ENCODE measurements at regions not wholly inside any gene's neighbourhood (a gene's known extent, or its start where the extent isn't known, plus 50 kb on each side); places are given as distances from the start of the nearest gene placed in this dataset.

DNA sequence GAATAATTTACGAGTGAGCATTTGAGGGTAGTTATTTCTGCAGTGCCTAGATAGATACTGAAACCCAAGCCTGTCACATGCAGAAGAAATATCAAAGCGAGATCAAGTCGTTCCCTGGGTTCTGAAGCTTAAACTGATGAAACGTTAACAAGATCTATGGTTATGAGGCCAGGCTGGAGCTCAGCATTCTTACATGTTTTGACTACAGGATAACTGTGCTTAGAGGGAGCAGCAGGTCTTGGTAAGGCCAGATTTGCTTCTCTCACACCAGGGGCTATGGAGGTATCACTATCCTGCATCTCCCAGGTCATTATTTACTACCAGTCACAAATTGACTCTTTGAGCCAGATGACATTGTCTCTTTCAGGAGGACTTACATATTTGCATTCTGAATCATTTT is 1401.4 kb upstream of the PRMT6 start:
- TF ChIP-seq CTCF (IDR thresholded peaks at IDR 0.05; ENCODE audit: low read depth, low read length, missing input control) (no peak), FOXA1 (IDR thresholded peaks at IDR 0.05) (no peak), YY1 (IDR thresholded peaks at IDR 0.05) (no peak), RXRA (IDR thresholded peaks at IDR 0.05) (no peak), SP1 (IDR thresholded peaks at IDR 0.05) (no peak), TAF1 (conservative IDR thresholded peaks at IDR 0.05) (no peak), RAD21 (IDR thresholded peaks at IDR 0.05) (no peak), GABPA (IDR thresholded peaks at IDR 0.05 in 1 of 2, conservative IDR thresholded peaks at IDR 0.05 in 1 of 2) (no peak)
- TF ChIP-seq, protein P1, sequence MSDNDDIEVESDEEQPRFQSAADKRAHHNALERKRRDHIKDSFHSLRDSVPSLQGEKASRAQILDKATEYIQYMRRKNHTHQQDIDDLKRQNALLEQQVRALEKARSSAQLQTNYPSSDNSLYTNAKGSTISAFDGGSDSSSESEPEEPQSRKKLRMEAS (IDR thresholded peaks at IDR 0.05): no peak
- TF ChIP-seq, protein P2, sequence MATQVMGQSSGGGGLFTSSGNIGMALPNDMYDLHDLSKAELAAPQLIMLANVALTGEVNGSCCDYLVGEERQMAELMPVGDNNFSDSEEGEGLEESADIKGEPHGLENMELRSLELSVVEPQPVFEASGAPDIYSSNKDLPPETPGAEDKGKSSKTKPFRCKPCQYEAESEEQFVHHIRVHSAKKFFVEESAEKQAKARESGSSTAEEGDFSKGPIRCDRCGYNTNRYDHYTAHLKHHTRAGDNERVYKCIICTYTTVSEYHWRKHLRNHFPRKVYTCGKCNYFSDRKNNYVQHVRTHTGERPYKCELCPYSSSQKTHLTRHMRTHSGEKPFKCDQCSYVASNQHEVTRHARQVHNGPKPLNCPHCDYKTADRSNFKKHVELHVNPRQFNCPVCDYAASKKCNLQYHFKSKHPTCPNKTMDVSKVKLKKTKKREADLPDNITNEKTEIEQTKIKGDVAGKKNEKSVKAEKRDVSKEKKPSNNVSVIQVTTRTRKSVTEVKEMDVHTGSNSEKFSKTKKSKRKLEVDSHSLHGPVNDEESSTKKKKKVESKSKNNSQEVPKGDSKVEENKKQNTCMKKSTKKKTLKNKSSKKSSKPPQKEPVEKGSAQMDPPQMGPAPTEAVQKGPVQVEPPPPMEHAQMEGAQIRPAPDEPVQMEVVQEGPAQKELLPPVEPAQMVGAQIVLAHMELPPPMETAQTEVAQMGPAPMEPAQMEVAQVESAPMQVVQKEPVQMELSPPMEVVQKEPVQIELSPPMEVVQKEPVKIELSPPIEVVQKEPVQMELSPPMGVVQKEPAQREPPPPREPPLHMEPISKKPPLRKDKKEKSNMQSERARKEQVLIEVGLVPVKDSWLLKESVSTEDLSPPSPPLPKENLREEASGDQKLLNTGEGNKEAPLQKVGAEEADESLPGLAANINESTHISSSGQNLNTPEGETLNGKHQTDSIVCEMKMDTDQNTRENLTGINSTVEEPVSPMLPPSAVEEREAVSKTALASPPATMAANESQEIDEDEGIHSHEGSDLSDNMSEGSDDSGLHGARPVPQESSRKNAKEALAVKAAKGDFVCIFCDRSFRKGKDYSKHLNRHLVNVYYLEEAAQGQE (IDR thresholded peaks at IDR 0.05): no peak
- TF ChIP-seq, protein P3, sequence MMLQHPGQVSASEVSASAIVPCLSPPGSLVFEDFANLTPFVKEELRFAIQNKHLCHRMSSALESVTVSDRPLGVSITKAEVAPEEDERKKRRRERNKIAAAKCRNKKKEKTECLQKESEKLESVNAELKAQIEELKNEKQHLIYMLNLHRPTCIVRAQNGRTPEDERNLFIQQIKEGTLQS (IDR thresholded peaks at IDR 0.05): no peak

Data from liver (tissue), 3 donors.